ENCODE measurements at regions not wholly inside any gene's neighbourhood (a gene's known extent, or its start where the extent isn't known, plus 50 kb on each side); places are given as distances from the start of the nearest gene placed in this dataset.

GRCh38 chr14:98997526-98998205, 274.3 kb downstream of the BCL11B start:
- TF ChIP-seq CTCF (IDR thresholded peaks at IDR 0.05; ENCODE audit: poor library complexity, severe bottlenecking): no peak
- no peak for TF ChIP-seq EP300 (conservative IDR thresholded peaks at IDR 0.05; ENCODE audit: poor library complexity, severe bottlenecking)
- no peak for TF ChIP-seq MXI1 (conservative IDR thresholded peaks at IDR 0.05; ENCODE audit: poor library complexity, severe bottlenecking)
- TF ChIP-seq SMC3 (conservative IDR thresholded peaks at IDR 0.05; ENCODE audit: poor library complexity): no peak
- TF ChIP-seq POLR2AphosphoS5 (IDR thresholded peaks at IDR 0.05): no peak
- TF ChIP-seq TAF1 (IDR thresholded peaks at IDR 0.05; ENCODE audit: low read depth): no peak
- no peak for TF ChIP-seq EZH2 (IDR thresholded peaks at IDR 0.05; ENCODE audit: borderline replicate concordance, insufficient read depth, low read length, poor library complexity, severe bottlenecking)
- no peak for TF ChIP-seq REST (IDR thresholded peaks at IDR 0.05; ENCODE audit: borderline replicate concordance)
- no peak for TF ChIP-seq RAD21 (conservative IDR thresholded peaks at IDR 0.05)

All from neural cell (in vitro differentiated cells).